Thyroid gland (tissue), 4 donors: ENCODE measurements at regions not wholly inside any gene's neighbourhood (a gene's known extent, or its start where the extent isn't known, plus 50 kb on each side); places are given as distances from the start of the nearest gene placed in this dataset.

ENCODE experiments used
- POLR2A ChIP-seq, 2 donors: fragments of 450-650 bp; IDR thresholded peaks; one replicate each; pipeline ENCODE4 v1.6.1; 2017; ENCODE audit warnings: antibody characterized with exemption in 2 of 2, mild to moderate bottlenecking in 2 of 2, moderate library complexity in 1 of 2
- TF ChIP-seq, protein P1 (sequence below), 6 experiments: fragments of 200-600 bp in 3 of 6; fragments of 450-650 bp in 3 of 6; sonication (generic) in 3 of 6; IDR thresholded peaks; one replicate each; pipeline ENCODE4 v1.5.1; 2016 to 2019; ENCODE audit warnings: antibody characterized with exemption in 6 of 6, mild to moderate bottlenecking in 2 of 6, inconsistent platforms in 1 of 6, moderate library complexity in 1 of 6

- TF ChIP-seq, protein P1, sequence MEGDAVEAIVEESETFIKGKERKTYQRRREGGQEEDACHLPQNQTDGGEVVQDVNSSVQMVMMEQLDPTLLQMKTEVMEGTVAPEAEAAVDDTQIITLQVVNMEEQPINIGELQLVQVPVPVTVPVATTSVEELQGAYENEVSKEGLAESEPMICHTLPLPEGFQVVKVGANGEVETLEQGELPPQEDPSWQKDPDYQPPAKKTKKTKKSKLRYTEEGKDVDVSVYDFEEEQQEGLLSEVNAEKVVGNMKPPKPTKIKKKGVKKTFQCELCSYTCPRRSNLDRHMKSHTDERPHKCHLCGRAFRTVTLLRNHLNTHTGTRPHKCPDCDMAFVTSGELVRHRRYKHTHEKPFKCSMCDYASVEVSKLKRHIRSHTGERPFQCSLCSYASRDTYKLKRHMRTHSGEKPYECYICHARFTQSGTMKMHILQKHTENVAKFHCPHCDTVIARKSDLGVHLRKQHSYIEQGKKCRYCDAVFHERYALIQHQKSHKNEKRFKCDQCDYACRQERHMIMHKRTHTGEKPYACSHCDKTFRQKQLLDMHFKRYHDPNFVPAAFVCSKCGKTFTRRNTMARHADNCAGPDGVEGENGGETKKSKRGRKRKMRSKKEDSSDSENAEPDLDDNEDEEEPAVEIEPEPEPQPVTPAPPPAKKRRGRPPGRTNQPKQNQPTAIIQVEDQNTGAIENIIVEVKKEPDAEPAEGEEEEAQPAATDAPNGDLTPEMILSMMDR (IDR thresholded peaks at IDR 0.05), result no peak
- TF ChIP-seq POLR2A (IDR thresholded peaks at IDR 0.05), result no peak
Measured at GRCh38 chr1:232873412-232873811, 68.2 kb downstream of the MAP10 start.
